ENCODE measurements at regions not wholly inside any gene's neighbourhood (a gene's known extent, or its start where the extent isn't known, plus 50 kb on each side); places are given as distances from the start of the nearest gene placed in this dataset.

DNA sequence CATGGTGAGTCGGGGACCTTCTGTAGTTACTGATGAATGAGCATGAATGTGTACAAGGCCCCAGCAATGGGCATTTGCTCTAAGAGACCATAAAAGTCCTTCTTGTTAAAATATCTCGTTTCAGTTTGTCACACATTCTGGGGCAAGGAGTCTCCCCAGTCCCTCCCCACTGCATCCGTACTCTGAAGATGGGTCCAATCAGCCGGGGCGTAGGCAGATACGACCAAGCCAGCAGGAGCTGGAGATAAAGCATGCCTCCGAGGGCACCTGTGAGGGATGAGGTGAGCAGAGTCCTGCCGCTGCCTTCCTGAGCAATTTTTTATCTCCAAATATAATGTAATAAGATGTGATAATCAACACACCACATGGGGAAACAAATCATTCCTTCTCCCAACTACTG is 528.5 kb downstream of the BCL11B start:
- DNase-seq = no peak

DNA sequence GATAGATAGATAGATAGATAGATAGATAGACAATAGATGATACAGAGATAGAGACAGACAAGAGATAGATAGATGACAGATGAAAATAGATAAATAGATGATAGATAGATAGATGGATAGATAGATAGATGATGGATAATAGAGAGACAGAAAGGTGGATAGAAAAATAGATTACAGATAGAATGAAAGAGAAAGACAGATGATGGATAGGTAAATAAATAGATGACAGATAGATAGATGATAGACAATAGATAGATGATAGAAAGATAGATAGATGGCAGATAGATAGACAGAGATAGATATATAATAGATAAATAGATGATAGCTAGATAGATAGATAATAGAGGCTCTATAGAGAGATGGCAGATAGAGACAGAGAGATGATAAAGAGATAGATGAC is 523.0 kb downstream of the BCL11B start:
- DNase-seq = no peak

DNA sequence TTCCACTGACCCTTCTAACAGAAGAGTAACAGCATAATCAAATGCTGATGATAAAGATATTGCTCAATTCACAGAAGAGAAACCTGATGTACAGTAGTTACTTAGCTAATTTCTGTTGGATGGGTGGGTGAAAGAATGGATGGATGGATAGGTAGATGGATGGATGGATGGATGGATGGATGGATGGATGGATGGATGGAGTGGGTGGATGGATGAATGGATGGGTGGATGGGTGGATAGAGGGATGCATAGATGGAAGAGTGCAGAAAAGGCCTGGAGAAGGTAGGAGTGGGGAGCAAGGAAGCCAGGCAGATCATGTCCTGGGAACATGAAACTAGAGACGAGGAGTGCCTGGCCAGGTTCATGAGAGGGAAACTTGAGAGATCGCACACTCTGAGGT is 520.9 kb downstream of the BCL11B start:
- no peak for DNase-seq

DNA sequence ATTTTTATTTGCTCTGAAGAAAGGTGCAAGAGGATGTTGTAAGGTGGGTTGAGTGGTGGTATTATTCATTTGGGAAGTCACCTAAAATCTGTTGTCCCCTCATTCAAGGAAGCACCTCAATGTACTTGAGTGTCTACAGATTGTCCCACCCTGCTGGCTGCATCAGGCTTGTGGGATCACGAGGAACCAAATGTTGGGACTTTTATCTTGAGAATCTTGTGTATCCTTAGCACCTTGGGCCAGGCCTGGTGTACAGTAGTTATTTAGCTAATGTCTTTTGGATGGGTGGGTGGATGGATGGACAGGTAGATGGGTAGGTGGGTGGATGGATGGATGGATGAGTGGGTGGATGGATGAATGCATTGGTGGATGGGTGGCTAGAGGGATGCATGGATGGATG is 519.3 kb downstream of the BCL11B start:
- no peak for DNase-seq

DNA sequence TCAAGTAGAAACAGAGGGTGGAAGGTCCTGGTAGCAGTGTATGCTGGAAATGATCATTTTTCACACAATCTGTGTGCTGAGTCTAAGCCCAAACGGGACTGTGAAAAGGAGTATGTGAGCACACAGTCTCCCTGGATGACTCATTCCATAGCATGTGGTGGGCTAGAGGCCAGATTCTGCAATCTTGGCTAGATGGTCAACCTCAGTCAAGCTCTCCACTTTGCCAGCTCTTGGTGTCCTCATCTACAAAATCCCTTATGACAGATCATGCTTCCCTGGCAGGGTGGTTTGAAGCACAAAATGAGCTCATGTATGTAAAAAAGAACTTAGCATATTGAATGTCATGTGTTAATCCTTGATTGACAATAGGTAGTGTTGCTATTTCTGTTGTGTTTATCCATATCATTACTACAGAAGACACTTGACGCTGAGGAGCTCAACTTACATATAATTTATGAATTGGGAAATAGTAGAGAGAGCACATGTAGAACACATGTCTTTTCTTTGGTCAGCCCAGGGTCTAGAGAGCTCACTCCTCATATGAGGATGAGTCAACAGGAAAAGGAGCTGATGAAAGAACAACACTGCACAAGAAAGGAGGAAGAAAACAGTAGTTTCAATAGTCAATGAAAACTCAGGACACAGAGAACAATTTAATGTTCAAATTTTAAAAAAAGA is 517.5 kb downstream of the BCL11B start:
- DNase-seq = no peak

DNA sequence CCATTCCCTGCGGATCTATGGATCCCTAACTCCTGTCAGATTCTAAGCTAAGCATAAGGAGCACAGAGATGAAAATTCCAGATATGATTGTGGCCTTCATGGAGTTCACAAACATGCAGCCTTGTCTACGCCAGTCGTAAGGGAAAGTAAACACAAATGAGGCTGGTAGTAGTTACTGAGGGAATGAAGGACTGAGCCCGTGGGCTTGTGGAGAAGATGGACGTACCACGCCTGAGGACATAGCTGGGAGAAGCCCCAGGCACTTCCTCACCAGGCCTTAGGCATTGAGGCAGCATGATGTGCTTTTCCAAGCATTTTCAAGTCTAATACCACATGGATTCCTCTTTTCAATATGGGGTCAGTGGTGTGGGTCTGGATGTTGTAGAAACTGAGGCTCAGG is 515.2 kb downstream of the BCL11B start:
- DNase-seq = no peak

DNA sequence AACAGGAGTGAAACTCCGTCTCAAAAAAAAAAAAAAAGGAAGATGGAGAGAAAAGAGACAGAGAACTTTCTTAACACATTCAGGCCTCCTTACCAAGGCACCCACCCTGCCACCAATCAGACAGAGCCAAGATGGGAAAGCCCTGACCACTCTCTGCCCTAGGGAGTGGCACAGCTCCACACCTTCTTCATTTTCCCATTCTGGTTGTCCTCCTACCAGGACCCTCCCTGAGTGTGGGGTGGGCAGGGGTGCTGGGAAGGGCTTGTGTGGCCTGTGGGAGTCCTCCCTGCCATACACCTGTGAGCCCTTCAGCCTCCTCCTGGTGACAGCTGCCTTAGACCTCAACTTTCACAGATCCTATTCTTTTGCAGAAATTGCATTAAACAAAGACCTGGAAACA is 513.6 kb downstream of the BCL11B start:
- DNase-seq = no peak

DNA sequence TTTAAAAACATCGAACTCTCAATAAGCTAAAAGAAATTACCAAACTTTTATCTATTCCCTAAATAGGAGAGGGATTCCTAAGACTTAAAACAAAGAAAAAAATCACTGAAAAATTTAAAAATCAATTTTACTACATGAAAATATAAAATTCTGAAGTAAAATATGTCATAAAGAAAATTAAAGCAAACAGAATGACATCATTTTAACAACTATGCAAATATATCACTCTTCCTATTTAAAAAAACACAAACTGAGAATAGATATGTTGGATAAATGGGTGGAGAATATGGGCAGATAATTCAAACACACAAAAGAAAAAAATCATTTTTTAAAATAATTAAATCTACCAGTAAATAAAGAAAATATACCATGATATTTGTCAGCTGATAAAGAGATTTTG is 510.0 kb downstream of the BCL11B start:
- no peak for DNase-seq

DNA sequence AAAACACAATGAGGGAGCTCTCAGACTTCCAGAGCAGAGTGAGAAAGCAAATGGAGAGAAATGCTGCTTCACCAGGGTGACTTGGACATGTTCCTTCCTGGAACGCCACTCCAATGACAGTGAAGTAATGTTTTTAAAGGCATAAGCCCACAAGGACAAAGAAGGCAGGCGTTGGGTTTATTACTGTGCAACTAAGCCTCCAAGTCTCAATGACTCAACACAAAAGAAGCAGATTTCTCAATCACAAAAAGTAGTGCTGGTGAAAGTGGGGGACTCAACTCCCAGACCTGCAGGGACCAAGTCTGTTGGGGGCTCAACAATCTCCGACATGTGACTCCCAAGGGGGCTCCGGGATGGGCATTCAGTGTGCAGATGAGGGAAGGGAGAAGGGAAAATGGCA is 505.2 kb downstream of the BCL11B start:
- no peak for DNase-seq

DNA sequence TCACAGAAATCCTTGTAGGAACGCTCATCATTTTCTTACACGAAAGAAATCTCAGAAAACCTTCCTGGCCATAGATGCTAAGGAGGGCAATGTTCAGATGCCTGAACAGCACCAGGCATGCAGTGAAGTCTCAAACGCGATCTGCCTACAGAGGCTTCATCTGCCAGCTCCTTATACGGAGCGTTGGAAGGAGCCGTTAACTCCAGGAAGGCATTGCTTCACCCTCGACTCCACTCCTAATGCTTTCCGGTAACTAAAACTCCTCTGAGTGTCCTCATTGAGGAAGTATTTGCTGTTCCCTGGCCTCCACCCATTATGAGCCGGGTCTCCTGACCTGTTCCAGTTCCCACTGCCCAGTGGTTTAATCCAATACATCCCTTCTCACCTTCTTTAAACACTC is 502.7 kb downstream of the BCL11B start:
- DNase-seq = no peak

DNA sequence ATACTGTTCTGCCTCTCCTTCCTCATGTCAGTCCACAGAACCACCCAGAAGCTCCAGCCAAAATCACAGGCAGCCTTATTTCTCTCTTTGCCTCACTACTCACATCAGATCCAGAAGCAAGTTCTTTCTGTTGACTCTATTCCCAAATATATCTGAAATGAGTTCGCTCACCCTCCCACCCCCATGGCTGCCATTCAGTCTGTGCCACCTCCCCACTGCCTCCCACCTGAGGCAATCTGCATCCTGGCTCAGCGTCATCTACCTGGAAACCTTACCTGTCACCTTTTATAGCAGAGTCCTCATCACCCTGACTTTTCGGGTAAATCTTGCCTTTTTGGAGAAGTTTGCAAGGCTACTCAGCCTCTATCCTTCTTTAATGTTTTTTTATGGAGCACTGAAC is 501.8 kb downstream of the BCL11B start:
- no peak for DNase-seq

DNA sequence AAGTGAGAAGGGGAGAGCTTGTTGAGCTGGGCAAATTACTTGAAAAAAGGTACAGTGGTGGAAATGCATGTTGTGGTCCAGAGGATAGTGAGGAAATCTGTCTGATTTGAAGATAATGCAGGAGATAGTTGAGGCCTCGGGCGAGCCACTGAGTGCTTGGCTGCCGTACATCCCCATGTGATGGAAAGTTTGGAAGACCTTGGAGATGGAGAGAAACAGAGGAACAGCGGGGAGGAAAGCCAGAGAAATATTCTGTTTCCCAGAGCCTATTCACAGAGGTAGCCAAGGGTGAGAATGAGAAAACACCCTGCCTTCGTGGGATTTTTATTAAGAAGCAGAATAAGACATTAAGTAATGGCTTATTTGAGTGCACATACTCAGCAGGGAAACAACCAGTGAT is 498.2 kb downstream of the BCL11B start:
- DNase-seq = no peak

DNA sequence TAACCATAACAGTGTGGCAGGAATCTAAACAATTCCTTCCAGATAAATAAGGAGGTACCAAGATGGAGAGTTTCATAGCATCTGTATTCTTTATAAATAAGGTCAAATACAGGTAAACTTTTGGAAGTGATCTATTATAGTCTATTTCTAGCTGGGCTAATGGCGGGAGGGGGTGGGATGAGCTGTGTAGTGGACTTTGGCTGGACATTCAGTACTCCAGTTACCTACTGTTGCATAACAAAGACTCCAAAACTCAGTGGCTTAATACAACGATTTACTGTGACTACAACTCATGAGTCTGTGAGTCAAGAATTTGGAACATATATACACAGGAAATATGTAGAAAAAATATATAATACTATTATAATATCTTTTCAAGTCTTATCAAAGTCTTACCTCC is 496.1 kb downstream of the BCL11B start:
- DNase-seq = no peak

DNA sequence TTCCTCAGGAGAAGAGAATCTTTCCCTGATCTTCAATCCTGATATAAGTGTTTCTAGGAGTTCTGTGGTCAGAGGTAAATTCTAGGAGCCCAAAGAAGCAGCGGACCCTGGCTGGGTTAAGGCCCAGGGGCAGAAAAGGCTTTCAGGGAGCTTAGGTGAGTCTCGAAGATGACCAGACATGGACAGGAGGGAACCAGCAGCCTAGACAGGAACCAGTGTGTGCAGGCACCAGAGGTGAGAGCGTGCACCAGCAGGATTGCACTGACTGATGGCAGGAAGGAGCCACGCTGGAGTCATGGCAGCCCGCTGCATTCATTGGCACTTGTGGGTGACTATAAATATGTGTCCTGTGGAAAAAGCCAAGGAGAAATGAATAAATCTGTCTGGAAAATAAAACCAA is 489.9 kb downstream of the BCL11B start:
- DNase-seq = no peak

DNA sequence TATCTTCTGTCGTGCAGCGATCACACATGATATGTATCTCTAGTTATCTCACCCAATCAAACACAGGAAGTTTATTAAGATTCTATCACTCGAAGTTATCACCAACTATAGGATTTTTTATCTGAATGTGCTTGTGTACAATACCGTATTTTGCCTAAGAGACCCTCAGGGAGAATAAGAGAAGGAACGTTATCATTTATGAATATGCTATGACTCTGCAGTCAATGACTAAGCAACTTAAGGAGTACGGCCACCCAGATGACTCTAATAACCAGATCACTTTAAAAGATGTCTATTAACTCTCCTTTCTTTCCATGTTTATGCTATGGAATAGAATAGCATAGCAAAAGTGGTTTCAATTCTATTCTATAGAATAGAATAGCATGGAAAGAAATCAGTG is 486.4 kb downstream of the BCL11B start:
- DNase-seq = no peak

DNA sequence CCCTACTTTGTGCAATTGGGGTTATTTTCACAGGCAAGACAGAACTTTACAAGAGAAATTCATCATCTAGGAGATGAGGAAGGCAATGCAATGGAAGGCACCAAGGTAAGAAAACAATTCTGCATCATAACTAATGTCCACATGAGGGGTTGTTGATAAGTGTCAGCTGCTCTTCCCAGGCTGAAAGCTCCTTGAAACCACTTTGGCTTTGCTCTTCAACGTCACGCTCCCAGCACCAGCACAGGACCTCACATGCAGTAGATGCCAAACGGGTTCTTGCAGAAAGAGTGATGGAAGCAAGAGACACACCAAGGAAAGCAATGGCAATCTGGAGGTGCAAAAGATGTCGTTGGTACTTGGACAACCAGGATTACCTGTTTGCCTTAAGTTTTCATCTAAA is 485.5 kb downstream of the BCL11B start:
- DNase-seq = no peak

DNA sequence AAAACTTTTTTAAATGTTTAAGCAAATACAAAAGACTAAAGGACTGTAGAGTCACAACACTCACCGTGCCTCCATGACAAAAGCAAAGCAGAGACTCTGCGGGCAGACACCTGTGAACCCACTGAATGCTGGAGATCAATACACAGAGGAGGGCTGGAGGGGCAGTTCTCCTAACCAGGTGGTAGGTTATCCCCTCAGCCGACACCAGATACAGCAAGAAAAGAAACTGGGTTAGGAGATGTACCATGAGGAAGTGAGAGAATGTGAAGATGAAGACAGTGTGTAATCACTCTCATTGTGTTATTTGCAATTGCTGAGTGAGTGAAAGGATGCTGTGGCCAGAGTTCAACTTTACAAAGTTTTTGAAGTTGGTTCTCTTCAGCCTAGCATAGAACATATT is 480.3 kb downstream of the BCL11B start:
- no peak for DNase-seq

DNA sequence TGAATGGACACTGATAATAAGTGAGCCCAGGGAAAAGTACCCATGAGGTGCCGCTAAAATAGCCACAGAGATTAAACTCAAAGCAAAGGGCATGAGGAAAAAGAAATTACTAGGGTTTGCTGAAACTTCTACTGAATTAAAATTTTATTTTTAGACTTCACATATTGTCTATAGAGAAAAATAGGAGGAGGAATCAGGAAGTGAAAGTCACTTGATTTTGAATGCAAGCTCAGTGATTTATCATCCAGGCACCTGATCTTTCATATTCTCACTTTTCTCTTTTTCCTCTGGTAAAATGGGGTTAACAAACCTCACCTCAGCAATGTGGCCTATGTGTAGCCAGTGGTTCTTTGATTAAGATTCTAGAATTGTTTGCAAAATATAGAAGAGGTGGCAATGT is 479.8 kb downstream of the BCL11B start:
- DNase-seq = no peak

DNA sequence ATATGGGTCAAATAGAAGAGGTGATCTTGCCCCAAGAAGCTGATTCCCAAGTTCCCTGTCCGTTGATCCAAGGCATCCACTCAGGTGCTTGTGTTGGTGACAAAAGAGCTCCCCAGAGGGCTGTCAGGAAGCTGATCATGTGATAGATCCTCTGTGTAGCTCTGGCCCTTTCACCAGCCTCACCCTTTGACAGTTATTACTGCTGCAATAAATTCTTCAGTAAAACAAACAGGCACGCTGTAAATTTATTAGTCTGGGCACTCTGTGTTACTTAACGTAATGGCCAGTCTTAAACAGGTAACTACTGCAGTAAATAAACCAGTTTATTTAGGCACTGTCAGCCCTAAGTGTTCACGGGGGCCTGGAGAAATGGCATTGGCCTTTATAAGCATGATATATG is 473.9 kb downstream of the BCL11B start:
- DNase-seq = no peak

DNA sequence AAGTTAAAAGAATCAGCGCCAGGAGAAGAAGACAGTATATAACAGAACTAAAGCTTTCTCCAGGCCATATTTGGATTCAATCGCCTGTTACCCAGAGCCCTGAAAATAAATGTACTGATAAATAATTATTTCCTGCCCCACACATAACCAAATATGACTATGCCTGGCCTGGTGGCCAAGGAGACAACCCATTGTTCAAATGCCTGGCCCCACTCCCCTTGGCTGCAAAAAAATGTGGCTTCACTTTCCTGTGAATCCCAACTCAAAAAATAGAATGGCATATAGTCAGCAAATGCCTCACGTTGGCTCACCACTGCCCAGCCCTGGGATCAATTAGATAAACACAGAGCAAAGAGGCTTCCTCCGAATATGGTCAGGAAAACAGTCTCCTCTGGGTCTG is 472.1 kb downstream of the BCL11B start:
- no peak for DNase-seq

DNA sequence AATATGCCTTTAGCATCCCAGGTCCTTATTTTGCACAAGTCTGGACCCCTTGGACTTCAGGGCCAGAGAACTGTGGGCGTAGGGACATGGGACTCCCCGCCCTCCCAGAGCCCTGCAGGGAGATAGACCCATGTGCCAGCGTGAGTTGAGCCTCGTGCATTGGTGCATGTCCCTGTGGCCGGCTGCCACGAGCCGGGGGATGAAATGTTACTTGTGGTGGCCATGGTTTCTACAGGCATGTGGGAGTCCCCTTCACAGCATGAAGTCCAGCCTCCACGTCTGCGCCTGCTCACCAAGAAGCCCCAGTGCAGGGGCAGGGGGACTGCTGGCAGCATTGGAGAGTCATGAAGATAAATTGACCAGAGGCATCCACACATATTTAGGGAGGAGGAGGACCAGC is 470.0 kb downstream of the BCL11B start:
- no peak for DNase-seq

DNA sequence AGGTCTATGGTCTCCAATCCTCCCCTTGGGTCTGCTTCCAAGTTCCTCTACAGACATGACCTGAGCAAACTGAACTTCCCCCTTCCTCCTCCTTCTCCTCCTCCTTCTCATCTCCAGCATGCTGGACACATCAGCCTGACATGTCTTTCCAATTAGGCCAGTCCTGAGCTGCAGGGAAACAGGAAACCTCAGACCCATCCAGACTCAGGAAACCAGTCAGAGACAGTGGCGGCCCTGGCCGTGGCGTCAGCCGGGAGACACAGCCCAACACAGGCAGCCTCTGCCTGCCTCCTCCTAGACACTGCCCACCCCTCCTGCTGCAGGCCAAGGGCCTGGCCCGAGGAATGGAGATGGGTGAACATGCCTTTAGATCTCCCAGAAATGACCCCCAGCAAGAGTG is 468.8 kb downstream of the BCL11B start:
- no peak for DNase-seq

DNA sequence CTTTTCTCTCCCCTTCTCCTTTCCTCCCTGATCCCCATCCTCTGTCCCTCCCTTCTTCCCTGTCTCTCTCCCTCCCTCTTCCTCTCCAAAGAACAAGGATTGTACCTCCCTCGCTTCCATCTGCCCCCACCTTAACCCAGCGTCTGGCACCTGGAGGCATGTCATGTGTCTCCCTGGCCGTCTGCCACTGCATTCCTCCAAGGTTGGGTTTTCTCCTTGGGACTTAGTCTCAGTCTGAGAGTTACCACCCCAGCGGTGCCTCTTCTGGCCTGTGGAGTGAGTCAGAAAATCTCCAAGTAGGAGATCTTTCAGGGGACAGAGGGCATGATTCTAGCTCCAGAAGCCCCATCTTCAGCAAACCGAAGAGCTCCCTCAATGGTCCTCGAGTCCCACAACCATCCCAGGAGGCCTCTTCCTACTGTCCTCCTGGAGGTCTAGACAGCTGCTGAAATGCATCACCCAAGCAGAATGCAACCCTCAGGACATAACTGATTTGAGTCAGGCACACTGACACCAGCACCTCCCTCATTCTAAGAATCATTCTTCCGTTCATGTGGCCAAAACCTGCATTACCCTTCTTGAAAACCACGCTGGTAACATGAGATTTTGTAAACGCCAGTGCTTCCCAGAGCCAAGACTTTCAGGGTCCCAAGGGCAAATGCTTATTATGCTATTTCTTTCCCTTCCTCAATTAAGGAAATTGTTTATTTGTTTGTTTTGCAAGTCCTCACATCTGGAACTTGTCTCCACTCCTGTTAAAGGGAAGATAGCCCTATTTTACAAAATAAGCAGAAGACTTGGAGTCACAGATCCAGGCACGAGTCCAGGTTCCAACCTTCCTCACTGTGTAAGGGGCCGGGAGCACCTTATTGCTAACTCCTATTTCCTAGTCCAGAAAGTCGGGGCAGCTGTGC is 463.2 kb downstream of the BCL11B start:
- no peak for DNase-seq

DNA sequence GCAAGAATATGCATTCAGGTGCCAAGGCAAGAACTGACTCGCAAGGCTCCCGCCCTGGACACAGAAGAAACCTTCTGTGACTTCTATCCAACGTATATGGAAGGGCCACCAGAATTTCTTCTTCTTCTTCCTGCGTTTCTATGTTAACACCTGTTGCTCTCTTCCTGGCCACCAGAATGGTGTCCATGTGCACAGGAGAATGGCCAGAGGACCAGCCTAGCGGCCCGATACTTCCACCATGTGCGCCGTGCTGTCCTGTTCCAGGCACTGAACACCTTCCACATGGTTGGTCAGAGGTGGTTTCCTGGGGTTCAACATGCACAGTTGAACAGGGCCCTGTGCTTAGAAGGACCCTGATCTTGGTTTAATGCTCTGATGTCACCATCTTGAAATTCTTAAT is 455.8 kb downstream of the BCL11B start:
- DNase-seq = no peak

DNA sequence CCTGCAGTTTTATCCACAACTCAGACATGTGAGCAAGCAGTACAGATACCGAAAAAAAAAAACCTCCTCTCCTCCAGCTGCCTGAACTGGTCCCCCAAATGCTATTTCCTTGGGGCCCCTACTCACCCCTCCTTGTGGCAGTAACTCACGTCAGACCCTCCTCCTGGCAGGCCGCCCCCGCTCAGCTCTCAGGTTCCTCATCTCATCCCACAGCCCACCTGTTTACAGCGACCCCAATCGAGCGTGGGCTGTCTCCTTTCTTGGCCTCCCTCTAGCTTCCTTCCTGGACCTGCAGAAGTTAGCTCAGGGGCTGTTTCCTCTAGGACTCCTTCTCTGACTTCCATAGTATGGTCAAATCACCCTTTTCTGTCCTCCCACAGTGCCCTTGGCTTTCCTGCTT is 455.3 kb downstream of the BCL11B start:
- no peak for DNase-seq
